K562 (cell line): ENCODE measurements at regions not wholly inside any gene's neighbourhood (a gene's known extent, or its start where the extent isn't known, plus 50 kb on each side); places are given as distances from the start of the nearest gene placed in this dataset.

Source experiments
- CBX3 ChIP-seq, 2 experiments: IDR thresholded peaks; 1 replicate in 1 of 2; 2 replicates in 1 of 2; pipeline ENCODE4 v1.6.1; 2012; ENCODE audit warnings: inconsistent platforms in 2 of 2, low read length in 2 of 2, borderline replicate concordance in 1 of 2, control low read depth in 1 of 2
- CXXC5 ChIP-seq: fragments of 250-450 bp; sonication (Bioruptor Pico); IDR thresholded peaks from 2 replicates; pipeline ENCODE4 v1.8.0; 2022; ENCODE audit warnings: inconsistent platforms, mild to moderate bottlenecking, moderate library complexity
- REST ChIP-seq, 2 experiments: fragments of 450-650 bp; formaldehyde crosslinking in 1 of 2; IDR thresholded peaks; 2 replicates each; pipeline versions ENCODE4 v1.4.0 to v1.6.1; 2014 to 2020; ENCODE audit warnings: mild to moderate bottlenecking in 2 of 2, borderline replicate concordance in 1 of 2, low read depth in 1 of 2

- TF ChIP-seq REST (IDR thresholded peaks at IDR 0.05; ENCODE audit: borderline replicate concordance): no peak
- TF ChIP-seq REST (CRISPR knock-in tag; IDR thresholded peaks at IDR 0.05; ENCODE audit: low read depth): no peak
- TF ChIP-seq CXXC5 (CRISPR knock-in tag): no peak
- TF ChIP-seq CBX3 (IDR thresholded peaks at IDR 0.05; ENCODE audit: borderline replicate concordance in 1 of 2, low read length in 2 of 2): no peak
These were observed 732.6 kb upstream of the LUZP2 start (continued) for GRCh38 chr11:23764286-23764685.
